Stimulated activated CD4-positive, alpha-beta T cell treated with anti-CD3 and anti-CD28 coated beads, Interleukin-1b, Interleukin-23, amount 100 ng/mL, for 1 hour (primary cell): ENCODE measurements at regions not wholly inside any gene's neighbourhood (a gene's known extent, or its start where the extent isn't known, plus 50 kb on each side); places are given as distances from the start of the nearest gene placed in this dataset.

Experiments
- DNase-seq, 2 donors: peaks; one replicate each; pipeline ENCODE4 v3.0.0-alpha.2; 2020; ENCODE audit warnings: low read depth in 2 of 2

GRCh38 chr3:117400303-117400702, 690.7 kb downstream of the TUSC7 start:
- DNase-seq = no peak

- no peak for DNase-seq
Measured at GRCh38 chr3:117404141-117404540, 694.6 kb downstream of the TUSC7 start.

- DNase-seq = no peak
Measured at GRCh38 chr3:117404730-117405129, 695.2 kb downstream of the TUSC7 start.

- no peak for DNase-seq
Measured at GRCh38 chr3:117405359-117405758, 695.8 kb downstream of the TUSC7 start.

GRCh38 chr3:117407317-117407716, 697.7 kb downstream of the TUSC7 start:
- DNase-seq = no peak

GRCh38 chr3:117408811-117409210, 699.2 kb downstream of the TUSC7 start:
- DNase-seq = no peak

- DNase-seq = no peak
Measured at GRCh38 chr3:117409256-117409655, 699.7 kb downstream of the TUSC7 start.

- DNase-seq = no peak
Measured at GRCh38 chr3:117409701-117410459, 700.3 kb downstream of the TUSC7 start.

GRCh38 chr3:117411971-117412370, 702.4 kb downstream of the TUSC7 start:
- DNase-seq = no peak

- no peak for DNase-seq
Measured at GRCh38 chr3:117417411-117417810, 707.8 kb downstream of the TUSC7 start.

- no peak for DNase-seq
Measured at GRCh38 chr3:117427081-117427480, 717.5 kb downstream of the TUSC7 start.

- no peak for DNase-seq
Measured at GRCh38 chr3:117433427-117433826, 723.8 kb downstream of the TUSC7 start.

GRCh38 chr3:117434661-117435412, 725.3 kb downstream of the TUSC7 start:
- no peak for DNase-seq

- DNase-seq = no peak
Measured at GRCh38 chr3:117435506-117435905, 725.9 kb downstream of the TUSC7 start.

GRCh38 chr3:117439812-117440211, 730.2 kb downstream of the TUSC7 start:
- no peak for DNase-seq

GRCh38 chr3:117441851-117442250, 732.3 kb downstream of the TUSC7 start:
- no peak for DNase-seq

- no peak for DNase-seq
Measured at GRCh38 chr3:117442566-117442965, 733.0 kb downstream of the TUSC7 start.

GRCh38 chr3:117443014-117443413, 733.4 kb downstream of the TUSC7 start:
- no peak for DNase-seq

- no peak for DNase-seq
Measured at GRCh38 chr3:117444175-117444574, 734.6 kb downstream of the TUSC7 start.

GRCh38 chr3:117447419-117447818, 737.8 kb downstream of the TUSC7 start:
- DNase-seq = no peak

GRCh38 chr3:117450026-117450425, 740.4 kb downstream of the TUSC7 start:
- no peak for DNase-seq

- DNase-seq = no peak
Measured at GRCh38 chr3:117454254-117454653, 744.7 kb downstream of the TUSC7 start.

- DNase-seq = no peak
Measured at GRCh38 chr3:117454908-117455307, 745.3 kb downstream of the TUSC7 start.
